DMS 273 (cell line): ENCODE measurements at regions not wholly inside any gene's neighbourhood (a gene's known extent, or its start where the extent isn't known, plus 50 kb on each side); places are given as distances from the start of the nearest gene placed in this dataset.

Experiments
- DNase-seq: peaks from one replicate; lab custom pipeline; 2025; ENCODE audit not compliant: unreplicated experiment; lab: John Stamatoyannopoulos, UW

DNA sequence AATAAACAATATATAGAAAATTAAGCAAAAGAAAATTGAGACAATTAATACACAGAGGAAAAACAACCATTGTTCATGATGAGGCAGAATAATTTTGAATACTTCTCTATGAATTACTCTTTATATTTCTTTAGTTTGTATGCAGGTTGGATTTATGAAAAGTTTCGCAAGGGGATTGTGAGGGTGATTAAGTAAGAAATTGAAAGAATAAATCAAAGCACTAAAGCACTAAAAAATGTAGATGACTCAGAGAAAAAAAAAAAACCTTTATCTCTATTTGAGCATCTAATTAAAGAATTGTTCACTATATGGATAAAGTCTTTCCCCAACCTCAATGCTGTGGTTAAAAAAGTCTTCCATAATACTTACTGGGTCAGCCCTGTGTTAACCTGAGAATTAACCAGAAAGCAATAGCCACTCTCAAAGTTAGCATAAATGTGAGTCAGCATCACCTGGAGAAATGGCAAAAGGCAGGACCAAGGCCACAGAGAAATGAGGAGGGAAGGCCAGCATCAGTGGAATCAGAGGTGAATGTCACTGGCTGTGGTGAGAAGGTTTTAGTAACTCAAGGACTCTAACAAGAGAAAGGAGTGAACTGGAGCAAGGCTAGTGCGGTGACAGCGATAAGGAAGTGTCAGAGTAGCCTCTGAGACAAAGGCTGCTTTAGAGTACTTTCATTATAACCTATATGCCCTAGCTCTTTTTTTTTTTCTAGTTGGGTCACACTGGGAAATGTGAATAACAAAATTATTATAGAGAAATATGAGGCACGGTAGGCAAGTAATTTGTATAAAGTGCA lies 310.4 kb downstream of the KCNC2 start:
- DNase-seq, result no peak

DNA sequence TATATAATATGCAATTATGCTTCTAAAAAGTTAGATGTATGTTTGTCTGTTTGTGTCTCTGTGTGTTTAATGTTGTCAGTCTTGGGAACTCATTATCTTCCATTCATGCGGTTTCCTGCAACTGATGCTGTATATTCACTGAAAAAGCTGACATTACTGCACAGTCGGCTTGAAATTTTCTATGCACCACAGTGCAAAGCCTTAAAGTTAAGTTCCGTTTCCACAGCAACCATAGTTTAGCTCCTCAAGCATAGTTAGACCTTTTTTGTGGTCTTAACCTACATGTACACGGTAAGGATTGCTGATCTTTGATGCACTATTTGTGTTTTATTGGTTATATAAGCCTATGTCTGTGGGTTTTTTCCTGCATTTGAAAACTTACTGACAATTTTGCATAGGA lies 309.4 kb downstream of the KCNC2 start:
- DNase-seq, result no peak

DNA sequence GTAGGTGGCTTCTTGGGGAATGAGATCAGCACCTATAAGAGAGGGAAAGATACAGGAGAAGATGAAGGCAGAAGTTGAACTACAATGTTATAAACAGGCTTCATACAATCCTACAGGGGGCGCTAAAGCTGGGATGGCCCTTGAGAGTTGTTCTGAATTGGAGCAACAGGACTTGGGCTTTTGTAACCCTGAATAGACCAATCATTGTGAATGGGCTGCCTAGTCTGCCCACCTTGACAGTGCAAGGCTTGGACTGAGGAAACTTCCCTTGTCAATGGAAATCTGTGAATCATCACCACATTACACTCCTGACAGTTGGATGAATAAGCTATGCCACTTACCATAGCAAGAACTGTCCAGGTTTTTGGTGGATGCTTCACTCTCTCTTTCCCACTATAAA lies 306.1 kb downstream of the KCNC2 start:
- peak; percentile 5 for DNase-seq

DNA sequence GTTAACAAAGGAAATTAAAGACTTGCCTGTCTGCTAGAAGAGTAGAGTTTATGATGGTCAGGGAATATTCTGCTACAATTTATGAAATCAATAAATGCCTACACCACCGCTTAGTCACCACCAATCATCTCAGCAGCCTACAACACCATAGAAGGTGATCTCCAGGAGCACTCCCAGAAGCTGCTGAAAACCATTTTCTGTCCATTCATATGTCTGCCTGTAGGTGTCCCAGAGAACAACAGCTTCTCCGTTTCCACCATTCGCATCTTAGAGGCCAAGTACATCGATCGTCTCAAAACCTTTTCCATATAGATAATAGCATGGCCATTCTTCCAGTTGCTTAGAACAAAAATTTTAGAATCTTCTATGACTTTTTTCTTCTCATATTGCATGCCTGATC lies 303.4 kb downstream of the KCNC2 start:
- DNase-seq, result peak; percentile 1

DNA sequence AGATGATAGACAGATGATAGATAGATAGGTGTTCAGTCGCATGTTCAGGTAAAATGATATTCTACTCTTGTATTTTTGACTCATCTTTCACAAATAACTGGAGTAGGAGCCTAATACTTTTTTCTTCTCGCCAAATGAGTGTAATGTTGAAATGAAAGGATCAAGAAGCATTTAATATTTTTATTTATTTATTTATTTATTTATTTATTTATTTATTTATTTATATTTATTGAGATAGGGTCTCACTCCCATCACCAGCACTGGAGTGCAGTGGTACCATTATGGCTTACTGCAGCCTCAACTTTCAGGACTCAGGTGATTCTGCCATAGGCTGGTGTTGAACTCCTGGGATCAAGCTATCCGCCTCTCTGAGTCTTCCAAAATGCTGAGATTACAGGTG lies 298.8 kb downstream of the KCNC2 start:
- no peak for DNase-seq

DNA sequence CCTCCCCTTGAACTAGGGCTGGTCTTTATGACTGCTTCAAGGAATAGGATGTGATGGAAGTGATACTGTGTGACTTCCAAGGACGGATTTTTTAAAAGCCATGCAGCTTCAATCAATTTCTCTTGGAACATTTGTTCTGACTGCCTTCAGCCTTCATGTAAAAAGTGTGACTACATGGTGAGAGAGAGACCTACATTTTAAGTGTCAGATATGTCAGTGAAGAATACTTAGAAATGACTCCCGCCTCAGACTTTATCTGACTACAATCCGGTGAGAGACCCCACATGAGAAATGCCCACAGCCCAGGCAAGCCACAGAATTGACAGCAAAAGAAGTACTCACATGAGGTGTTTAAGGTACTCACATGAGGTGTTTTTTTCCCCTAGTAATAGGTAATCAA lies 295.3 kb downstream of the KCNC2 start:
- no peak for DNase-seq

DNA sequence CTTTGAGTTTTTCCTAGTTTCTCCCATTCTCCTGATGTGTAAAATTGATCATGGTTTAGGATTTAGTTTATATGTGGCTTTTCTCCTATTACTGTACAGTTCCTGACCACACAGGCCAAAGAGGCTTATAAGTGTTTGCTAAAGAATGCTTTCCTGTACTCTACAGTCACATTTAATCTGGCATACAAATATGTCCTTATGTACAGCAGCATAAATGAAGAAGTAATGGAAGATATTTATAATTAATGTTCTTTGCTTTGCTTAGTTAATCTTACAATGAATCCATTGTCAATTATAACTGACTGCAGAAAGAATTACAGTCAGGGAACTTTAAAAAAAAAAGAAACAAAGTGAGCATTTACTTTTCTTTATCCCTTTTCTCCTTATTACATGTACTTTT lies 293.9 kb downstream of the KCNC2 start:
- DNase-seq, result no peak

DNA sequence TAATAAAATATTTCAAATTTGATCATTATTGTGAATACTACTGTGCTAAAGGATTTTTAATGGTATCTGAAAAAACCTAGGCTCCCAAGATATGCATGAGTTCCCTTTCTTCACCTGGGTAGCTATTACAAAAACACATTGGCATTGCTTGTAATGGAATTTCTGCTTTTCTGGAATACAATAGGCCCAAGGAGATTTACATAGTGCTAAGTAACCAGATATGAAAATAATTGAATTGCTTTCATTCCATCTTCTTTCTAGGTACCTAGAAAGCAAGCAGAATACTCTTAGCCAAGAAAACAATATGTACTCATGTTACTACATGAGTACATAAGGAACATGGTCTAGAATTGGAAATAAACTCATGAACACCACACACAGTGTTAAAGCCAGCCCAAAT lies 291.9 kb downstream of the KCNC2 start:
- DNase-seq, result no peak

DNA sequence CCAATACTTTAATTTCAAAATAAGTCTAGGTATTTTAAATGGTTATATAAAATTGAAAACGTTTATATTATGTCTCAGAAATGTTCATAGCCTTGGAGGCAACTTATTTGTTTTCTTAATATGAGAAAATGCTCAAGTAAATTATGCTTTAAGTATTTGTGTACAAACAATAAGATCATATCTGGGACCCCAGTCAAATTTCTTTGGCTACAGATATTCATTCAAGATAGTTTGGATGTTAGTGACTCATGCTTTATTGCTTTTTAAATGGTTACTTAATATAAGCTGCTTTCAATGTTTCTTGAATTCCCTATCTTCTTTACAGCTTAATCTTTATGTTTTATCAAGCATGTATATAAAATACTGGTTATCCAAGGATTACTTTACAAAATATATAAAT lies 291.3 kb downstream of the KCNC2 start:
- no peak for DNase-seq

DNA sequence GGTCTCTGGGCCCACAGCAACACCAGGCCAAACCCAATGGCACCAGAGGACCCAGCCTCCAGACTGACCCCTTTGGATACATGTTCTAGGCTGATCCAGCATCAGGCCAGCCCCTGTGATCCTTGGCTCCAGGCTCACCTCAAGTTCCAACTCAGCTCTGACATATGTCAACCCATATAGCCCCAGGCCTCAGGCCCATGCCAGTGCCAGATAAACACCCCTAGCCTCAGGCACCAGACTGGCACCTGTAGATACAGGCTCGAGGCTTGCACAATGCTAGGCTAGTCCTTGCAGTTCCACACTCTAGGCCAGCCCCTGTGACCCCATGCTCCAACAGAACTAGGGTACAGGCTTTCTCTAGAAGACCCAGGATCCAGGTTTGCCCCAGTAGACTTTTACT lies 287.5 kb downstream of the KCNC2 start:
- no peak for DNase-seq

DNA sequence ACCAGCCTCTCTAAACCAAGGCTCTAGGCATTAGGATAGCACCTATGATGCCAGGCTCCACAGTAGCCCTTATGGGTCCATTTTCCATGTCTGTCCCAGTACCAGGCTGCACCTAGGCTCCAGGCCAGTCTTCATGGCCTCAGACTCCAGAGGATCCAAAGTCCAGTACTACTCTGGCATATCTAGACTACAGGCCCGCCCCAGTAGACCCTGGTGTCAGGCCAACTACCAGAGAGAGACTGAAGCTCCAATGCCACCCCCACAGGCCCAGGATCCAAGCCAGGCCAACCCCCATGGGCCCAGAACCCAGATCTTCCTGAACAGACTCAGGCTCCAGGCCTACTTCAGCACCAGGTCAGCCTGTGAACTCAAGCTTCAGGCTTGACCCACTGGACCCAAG lies 287.0 kb downstream of the KCNC2 start:
- DNase-seq, result no peak

DNA sequence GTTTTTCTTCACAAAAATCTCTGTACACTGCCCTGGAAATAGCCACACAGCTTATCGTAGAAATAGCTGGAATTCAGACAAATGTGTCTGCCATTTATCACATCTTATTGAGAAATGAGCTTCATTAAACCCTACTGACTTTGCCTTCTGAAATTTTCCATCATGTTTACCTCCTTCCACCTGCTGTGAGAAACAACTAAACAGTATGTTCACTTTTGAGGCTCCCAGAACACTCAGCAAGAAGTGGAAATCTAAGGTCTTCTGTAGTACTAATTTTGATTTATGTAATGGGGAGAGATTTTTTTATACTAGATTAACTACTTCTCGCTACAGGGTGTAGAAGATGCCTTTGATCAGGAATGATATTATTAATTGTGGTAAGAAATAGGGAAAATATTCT lies 268.0 kb downstream of the KCNC2 start:
- DNase-seq, result no peak

DNA sequence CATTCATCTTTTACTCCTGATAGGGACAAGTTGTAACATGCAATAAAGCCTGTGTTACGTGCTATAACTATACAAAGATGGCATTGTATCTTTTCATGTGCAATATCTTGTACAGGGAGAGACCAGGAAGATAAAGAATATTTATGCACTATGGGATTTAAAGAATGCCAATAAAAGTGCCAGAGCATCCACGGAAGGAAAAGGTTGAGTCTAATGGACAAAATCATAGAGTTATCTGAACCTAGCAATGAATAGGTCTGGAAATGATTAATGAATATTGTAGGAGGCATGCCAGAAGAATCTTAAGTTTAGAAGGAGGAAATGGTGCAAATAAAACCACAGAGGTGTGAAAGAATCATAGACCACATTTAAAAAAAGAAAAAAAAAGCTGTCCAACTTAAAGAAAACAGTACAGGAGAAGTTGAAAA lies 263.9 kb downstream of the KCNC2 start:
- no peak for DNase-seq

DNA sequence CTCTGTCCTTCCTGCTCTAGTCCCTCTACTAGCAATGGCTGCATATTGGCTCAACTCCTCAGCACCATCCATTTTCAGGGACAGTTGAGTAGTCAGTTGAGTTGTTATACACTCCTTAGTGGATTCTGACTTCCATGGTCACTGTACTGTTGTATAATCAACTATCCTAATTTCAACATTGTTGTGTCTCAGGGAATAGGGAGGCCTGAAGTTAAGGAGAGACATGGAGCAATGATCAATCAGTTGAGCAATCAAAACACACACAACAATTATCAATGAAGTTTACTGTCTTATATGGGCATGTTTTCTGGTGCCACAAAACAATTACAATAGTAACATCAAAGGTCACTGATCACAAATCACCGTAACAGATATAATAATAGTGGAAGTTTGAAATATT lies 255.9 kb downstream of the KCNC2 start:
- no peak for DNase-seq

DNA sequence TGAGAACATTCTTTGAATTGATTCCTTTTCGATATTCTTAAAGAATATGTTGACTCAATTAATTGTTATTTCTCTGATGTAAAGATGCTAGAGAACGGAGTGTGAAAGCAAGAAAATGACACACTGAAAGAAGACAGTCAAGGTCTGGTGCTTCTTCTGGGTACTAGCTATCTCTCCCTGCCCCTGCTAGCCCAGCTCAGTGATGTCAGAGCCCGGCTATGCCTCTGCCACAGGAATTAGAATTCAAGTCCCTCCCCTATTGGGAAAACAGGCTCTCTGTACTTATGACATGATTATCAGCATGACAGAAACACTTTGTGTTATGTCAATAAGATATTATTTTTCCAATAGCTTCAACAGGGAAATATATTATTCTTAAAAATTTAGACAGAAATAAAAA lies 252.4 kb downstream of the KCNC2 start:
- DNase-seq, result no peak

DNA sequence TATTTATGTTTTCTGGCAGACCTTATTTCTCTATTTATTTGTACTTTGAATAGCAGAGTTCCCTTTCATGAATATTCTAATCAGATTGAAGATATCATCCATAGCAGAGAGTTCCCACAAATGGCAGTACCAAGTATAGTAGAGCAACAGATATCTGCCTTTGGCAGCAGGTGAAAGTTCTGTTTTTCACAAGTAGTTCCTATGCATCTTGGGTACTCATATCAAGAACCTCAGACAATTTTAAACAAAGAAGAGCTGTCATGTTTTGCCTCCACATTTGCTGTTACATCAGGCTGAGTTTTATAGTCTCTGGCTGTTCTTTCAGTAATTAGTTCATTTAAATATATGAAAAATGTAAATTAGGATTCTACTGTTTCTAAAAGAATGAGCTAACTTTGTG lies 252.0 kb downstream of the KCNC2 start:
- DNase-seq, result no peak

DNA sequence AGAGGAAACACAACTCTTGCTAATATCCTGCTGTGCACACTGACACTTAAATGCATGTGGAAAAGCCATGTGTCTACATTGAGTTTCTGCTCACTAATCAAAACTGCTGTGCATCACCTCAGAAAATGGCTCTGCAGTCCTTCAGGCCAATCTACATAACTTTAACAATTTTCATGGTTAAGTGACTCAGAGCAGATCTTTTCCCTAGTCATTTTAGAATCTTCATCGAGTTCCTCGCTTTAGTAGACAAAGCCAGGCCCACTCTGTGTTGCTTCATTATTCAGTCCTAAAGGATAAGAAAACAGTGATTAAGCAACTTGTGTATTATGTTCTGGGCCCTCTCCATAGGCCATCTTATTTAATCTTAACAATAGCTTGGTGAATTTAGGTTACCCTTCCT lies 250.0 kb downstream of the KCNC2 start:
- DNase-seq, result no peak

DNA sequence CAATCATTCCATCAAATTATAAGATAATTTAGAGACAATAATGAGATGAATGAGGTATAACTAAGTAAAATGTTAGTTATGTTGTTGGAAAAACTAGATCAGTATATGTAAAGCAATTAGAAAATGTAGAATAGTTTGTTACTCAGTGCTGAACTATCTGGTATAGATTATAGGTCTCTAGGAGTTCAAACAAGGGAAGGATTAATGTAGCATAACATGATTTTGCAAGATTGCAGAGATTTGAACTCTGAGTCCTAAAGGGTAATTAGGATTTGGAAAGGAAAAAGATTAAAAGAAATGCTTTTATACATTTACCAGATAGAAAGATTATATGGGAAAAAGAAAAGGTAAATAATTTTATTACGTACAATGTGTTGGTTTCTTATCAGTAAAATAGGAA lies 246.3 kb downstream of the KCNC2 start:
- DNase-seq, result no peak

DNA sequence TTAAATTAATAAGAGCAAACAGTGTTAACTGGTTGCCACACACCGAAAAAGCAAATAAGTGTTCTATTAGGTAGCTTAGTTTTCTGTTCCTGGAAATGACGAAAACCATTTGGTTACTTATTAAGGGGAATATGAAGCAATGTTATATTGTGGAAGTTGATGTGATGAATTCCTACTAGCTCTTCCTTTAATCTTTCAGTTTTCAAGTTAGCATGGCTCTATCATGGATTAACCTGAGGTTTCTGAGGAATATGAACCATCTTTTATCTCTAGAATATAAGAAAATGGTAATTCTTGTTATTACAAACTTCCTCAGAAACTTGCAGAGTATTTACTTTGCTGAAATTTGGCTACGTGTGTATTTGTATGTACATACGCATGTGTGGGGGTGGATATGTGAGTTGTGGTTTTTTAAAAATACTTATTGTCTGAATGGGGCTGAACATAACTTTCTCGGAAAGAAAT lies 245.7 kb downstream of the KCNC2 start:
- DNase-seq, result no peak

DNA sequence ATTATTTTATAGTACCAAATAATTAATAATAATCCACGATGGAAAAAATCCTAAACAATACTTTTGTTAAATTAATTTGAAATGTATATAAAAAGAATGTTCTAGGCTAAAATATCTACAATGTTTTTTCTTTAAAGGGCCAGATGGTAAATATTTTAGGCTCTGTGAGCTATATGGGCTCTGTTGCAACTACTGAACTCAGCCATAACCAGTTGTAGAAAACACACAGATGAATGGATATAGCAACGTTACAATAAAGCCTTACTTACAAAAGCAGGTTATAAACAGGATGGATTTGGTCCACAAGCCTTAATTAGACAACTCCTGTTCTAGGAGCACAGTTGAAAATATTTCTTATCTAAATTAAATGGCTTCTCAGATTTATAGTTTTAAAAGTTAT lies 245.2 kb downstream of the KCNC2 start:
- DNase-seq, result no peak

DNA sequence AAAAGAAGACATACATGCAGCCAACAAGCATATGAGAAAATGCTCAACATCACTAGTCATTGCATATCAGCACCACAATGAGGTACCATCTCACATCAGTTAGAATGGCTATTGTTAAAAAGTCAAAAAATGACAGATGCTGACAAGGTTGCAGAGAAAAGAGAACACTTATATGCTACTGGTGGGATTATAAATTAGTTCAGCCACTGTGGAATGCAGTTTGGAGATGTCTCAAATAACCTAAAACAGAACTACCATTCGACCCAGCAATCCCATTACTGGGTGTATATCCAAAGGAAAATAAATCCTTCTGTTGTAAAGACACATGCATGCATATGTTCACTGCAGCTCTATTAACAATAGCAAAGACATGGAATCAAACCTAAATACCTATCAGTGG lies 238.4 kb downstream of the KCNC2 start:
- no peak for DNase-seq

DNA sequence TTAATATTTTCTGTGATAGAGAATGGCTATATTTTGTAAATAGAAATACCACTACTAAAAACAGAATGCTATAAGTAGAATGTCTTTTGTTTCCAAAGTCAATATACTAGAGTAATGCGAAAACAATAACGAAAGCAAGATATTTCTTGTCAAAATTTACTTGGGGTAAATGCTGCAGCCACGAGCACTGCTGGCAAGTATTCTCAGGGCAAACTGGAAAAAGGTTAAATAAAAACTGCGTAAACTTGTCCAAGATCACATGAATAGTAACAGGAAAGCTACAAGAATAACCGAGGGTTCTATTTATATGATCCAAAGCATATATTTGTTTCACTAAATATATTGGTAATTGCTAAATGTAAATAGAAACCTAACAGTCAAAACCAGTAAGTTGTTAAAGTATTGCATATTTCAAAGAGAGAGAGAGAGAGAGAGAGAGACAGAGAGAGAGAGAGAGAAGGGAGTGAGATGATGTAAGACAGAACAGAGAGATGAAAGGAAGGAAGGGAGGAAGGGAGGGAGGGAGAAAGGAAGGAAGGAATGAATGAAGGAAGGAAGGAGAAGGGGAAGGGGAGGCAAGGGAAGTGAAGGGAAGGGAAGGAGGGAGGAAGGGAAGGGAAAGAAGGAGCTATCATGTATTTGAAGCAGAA lies 231.7 kb downstream of the KCNC2 start:
- no peak for DNase-seq

DNA sequence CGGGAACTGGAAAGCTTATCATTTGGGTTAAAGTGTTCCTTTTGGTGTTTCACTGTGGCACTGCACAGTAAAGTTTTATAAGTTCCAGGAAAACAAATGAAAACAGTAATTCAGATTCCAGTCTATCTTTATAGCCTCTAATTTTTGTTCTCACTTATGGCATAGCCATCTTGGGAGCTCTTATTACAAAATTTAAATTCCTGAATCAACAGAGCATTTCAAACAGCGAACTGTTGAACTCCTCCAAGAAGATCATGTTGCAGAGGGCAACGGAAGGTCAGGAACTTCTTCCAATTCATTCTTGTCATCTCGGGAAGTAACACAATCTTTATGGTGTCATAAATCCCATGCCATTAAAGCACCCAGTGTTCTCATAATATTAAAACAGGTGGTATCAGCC lies 229.1 kb downstream of the KCNC2 start:
- DNase-seq, result peak; percentile 56
